Tibial artery (tissue), 4 donors: ENCODE measurements at regions not wholly inside any gene's neighbourhood (a gene's known extent, or its start where the extent isn't known, plus 50 kb on each side); places are given as distances from the start of the nearest gene placed in this dataset.

ENCODE experiments used
- DNase-seq, 2 donors: peaks; one replicate each; pipeline ENCODE4 v3.0.0-alpha.2; 2019
- H3K27ac ChIP-seq, 2 donors: fragments of 200-600 bp; sonication (generic) in 1 of 2; 1 replicate in 1 of 2; 2 replicates in 1 of 2; pipeline ENCODE4 v1.5.1; 2018 to 2019; ENCODE audit warnings: mild to moderate bottlenecking in 1 of 2
- H3K27me3 ChIP-seq, 2 donors: fragments of 200-600 bp; sonication (generic) in 1 of 2; one replicate each; pipeline versions ENCODE4 v1.5.1 to v1.6.0; 2016 to 2019
- H3K36me3 ChIP-seq, 3 donors: fragments of 200-600 bp; sonication (generic) in 2 of 3; one replicate each; pipeline ENCODE4 v1.5.1; 2016 to 2019; ENCODE audit warnings: mild to moderate bottlenecking in 2 of 3
- H3K4me1 ChIP-seq, 4 donors: fragments of 200-600 bp; sonication (generic) in 2 of 4; 1 replicate in 3 of 4; 2 replicates in 1 of 4; pipeline ENCODE4 v1.5.1; 2016 to 2019
- H3K4me3 ChIP-seq, 2 donors: fragments of 200-600 bp; sonication (generic) in 1 of 2; 1 replicate in 1 of 2; 2 replicates in 1 of 2; pipeline ENCODE4 v1.5.1; 2018 to 2019; ENCODE audit warnings: mild to moderate bottlenecking in 2 of 2
- H3K9me3 ChIP-seq, 3 donors: fragments of 200-600 bp; sonication (generic) in 1 of 3; one replicate each; pipeline ENCODE4 v1.5.1; 2016 to 2019
- intact Hi-C: fragments of 100-400 bp; cut with DNase I; formaldehyde crosslinking; loops from one replicate; pipeline ENCODE4 v1.15.0; 2023; ENCODE audit warnings: low total_unique reads
- TF ChIP-seq, protein P1 (sequence below), 2 experiments: fragments of 200-600 bp in 1 of 2; fragments of 450-650 bp in 1 of 2; IDR thresholded peaks; one replicate each; pipeline ENCODE4 v1.5.1; 2017 to 2019; ENCODE audit warnings: antibody characterized with exemption in 2 of 2, mild to moderate bottlenecking in 1 of 2, moderate library complexity in 1 of 2

DNA sequence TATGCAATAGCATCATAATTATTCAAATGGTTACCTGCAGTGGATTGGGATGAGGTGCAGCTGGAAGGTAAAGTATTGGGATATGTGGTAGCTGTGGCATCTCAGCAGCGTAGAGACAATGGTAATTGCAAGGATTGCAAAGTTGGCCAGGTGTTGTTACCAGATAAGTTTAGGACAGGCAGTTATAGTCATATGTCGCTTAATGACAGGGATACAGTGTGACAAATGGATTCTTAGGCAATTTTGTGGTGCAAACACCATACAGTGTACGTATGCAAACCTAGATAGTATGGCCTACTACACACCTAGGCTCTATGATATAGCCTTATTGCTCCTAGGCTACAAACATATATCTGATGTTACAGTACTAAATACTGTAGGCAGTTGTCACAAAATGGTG lies 163.5 kb upstream of the LYZL2 start:
- no peak for DNase-seq
- H3K36me3 ChIP-seq = no peaks in the 10 kb centered on the region
- no peaks in the 10 kb centered on the region for H3K4me1 ChIP-seq
- H3K4me3 ChIP-seq = no peak overlapping the region
- H3K27ac ChIP-seq = no peak overlapping the region
- no peaks in the 10 kb centered on the region for H3K9me3 ChIP-seq
- H3K27me3 ChIP-seq = no peaks in the 10 kb centered on the region
- TF ChIP-seq, protein P1, sequence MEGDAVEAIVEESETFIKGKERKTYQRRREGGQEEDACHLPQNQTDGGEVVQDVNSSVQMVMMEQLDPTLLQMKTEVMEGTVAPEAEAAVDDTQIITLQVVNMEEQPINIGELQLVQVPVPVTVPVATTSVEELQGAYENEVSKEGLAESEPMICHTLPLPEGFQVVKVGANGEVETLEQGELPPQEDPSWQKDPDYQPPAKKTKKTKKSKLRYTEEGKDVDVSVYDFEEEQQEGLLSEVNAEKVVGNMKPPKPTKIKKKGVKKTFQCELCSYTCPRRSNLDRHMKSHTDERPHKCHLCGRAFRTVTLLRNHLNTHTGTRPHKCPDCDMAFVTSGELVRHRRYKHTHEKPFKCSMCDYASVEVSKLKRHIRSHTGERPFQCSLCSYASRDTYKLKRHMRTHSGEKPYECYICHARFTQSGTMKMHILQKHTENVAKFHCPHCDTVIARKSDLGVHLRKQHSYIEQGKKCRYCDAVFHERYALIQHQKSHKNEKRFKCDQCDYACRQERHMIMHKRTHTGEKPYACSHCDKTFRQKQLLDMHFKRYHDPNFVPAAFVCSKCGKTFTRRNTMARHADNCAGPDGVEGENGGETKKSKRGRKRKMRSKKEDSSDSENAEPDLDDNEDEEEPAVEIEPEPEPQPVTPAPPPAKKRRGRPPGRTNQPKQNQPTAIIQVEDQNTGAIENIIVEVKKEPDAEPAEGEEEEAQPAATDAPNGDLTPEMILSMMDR (IDR thresholded peaks at IDR 0.05) = no peak
- intact Hi-C loops = no loop called here

DNA sequence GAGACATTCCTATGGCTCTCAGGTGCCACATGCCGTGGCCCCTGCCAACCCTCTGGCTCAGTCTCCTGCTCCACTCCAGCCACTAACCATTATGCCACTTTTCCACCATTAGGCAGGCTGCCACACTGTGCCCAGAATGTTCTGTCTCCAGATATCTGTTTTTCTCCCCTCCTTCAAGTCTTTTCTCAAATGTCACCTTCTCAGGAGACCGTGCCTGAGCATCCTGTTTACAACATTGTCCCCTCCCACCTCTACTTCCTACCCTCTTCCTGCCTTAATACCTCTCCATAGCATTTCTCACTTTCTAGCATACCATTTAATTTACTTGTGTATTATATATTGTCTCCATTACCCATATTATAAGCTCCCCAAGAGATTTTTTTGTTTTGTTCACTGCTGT lies 162.5 kb upstream of the LYZL2 start:
- TF ChIP-seq, protein P1 (IDR thresholded peaks at IDR 0.05) = no peak
- no peak for DNase-seq
- Histone ChIP-seq H3K9me3 (no peaks in the 10 kb centered on the region), H3K27me3 (no peaks in the 10 kb centered on the region), H3K36me3 (no peaks in the 10 kb centered on the region), H3K4me3 (no peak overlapping the region), H3K27ac (no peak overlapping the region), H3K4me1 (no peaks in the 10 kb centered on the region)
- intact Hi-C loops = no loop called here

DNA sequence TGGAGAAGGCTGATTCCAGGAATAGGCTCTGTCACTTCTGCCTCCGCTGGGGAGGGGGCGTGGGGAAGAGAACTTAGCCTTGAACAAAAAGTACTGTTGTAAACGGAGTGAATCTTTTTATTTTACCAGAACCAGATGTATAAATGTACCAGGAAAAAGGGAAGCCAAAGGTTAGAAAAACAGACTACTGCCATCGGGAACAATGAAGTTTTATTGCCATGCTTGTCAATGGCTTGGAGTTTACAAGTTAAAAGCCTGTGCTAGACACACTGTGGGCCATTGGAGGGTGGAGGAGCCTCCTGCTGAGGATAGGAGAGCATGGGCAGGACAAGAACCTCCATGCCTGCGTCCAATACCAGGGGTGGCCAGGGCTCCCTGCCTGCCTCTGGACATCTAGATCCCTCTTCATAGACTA lies 161.7 kb upstream of the LYZL2 start:
- H3K36me3 ChIP-seq = no peaks in the 10 kb centered on the region
- no peaks in the 10 kb centered on the region for H3K27me3 ChIP-seq
- H3K4me1 ChIP-seq = peaks cover 0 to under 1% (median 0%) of the 10 kb centered on the region in 4 donors
- H3K4me3 ChIP-seq = no peak overlapping the region
- no peak overlapping the region for H3K27ac ChIP-seq
- no peaks in the 10 kb centered on the region for H3K9me3 ChIP-seq
- TF ChIP-seq, protein P1 (IDR thresholded peaks at IDR 0.05) = no peak
- no peak for DNase-seq
- intact Hi-C loops = no loop called here

DNA sequence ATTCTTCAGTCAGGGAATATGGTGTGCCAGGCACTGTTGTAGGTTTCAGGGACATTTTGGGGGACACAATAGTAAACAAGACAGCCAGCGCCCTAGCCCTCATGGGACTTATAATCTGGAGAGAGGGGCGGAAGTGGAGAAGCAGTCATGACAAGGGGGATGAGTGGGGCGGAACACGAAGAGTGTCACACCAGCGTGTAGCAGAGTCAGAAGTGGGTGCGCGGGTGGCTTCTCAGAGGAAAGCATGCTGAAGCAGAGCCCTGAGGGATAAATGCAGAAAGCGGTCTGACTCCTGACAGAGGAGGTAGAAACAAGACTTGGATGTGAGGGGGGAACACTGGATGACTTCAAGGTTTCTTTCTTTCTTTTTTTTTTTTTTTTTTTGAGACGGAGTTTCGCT lies 160.3 kb upstream of the LYZL2 start:
- Histone ChIP-seq H3K4me3 (no peak overlapping the region), H3K4me1 (peaks cover 0 to 11% (median 9%) of the 10 kb centered on the region in 4 donors), H3K27me3 (no peaks in the 10 kb centered on the region), H3K9me3 (no peaks in the 10 kb centered on the region), H3K27ac (no peak overlapping the region), H3K36me3 (no peaks in the 10 kb centered on the region)
- TF ChIP-seq, protein P1 (IDR thresholded peaks at IDR 0.05) = no peak
- intact Hi-C loops = loop anchor here (10.0 kb wide), 1 partner anchor 245 kb away; the partner anchor contains the start of gene ZNF438
- DNase-seq = no peak

DNA sequence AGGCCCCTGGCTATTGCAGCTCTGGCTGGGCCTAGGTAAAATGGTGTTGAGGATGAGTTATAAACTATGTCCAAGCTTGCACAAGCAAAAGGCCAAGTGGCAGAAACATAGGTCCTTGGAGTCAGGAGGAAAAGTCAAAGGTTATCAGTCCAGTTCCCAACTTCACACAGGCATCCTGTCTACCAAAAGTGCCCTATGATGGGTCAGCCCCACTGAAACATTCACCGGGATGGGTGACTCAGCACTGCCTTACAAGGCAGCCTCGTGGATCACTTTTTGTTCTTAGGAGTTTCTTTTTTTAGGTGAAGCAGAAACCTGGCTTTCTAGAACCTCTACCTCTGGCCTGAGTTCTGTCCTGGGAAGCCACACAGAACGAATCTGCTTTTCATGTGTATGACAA lies 158.8 kb upstream of the LYZL2 start:
- H3K4me3 ChIP-seq = no peak overlapping the region
- intact Hi-C loops = loop anchor here (10.0 kb wide), 1 partner anchor 246 kb away; the partner anchor contains the start of gene ZNF438
- no peak overlapping the region for H3K27ac ChIP-seq
- TF ChIP-seq, protein P1 (IDR thresholded peaks at IDR 0.05) = no peak
- H3K27me3 ChIP-seq = no peaks in the 10 kb centered on the region
- DNase-seq = no peak
- H3K9me3 ChIP-seq = no peaks in the 10 kb centered on the region
- peaks cover 0 to 22% (median 19%) of the 10 kb centered on the region in 4 donors for H3K4me1 ChIP-seq
- H3K36me3 ChIP-seq = no peaks in the 10 kb centered on the region

DNA sequence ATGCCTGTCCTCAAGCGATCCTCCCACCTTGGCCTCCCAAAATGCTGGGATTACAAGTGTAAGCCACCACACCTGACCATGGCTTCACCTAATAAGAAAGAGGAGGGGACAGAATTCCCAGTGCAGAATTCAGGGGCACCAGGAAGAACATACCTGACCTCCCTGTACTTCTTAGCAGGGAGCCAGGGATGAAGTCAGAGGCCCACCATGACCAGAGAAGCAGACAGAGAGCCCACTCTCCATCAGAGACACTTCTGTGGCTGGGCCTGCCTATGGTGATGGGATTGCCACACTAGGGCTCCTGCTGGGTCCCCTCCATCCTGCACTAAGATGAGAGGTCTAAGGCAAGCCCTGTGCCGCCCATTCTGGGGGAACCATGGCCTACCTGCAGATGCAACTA lies 157.4 kb upstream of the LYZL2 start:
- TF ChIP-seq, protein P1 (IDR thresholded peaks at IDR 0.05) = no peak
- Histone ChIP-seq H3K27ac (no peak overlapping the region), H3K9me3 (no peaks in the 10 kb centered on the region), H3K4me3 (no peak overlapping the region), H3K27me3 (no peaks in the 10 kb centered on the region), H3K4me1 (peaks cover 0 to 22% (median 20%) of the 10 kb centered on the region in 4 donors), H3K36me3 (no peaks in the 10 kb centered on the region)
- intact Hi-C loops = loop anchor here (10.0 kb wide), 1 partner anchor 248 kb away; the partner anchor contains the start of gene ZNF438
- no peak for DNase-seq
